ENCODE measurements at regions not wholly inside any gene's neighbourhood (a gene's known extent, or its start where the extent isn't known, plus 50 kb on each side); places are given as distances from the start of the nearest gene placed in this dataset.
"Not testable (repeated sequence)": the region's sequence is repeated elsewhere in the genome, so short reads cannot be mapped to it uniquely, and the experiment has no call there.

DNA sequence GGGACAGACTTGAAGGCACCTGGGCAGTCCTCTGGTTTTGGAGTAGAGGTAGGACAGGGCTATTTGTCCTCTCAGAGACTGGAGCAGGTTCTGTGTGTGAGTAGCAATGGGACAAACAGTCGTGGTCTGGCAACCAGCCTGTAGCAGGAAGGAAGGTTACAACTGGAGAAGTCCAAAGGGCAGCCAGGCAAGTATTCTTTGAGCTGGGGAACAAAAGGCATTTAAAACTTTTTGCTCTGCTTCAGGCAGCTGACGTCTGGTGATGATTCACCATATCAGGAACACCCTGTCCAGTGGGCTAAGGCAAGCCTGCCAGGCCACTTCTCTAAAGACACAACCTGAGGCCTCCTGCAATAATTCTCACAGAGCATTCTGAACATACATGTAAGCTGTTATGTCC, 83.3 kb downstream of the PPIAL4A start:
- H3K27ac ChIP-seq (ENCODE audit: low read depth in 1 of 2, low read length in 1 of 2); H3K27me3 ChIP-seq (ENCODE audit: control insufficient read depth in 3 of 3, insufficient read depth in 3 of 3, low read length in 2 of 3); H3K9me3 ChIP-seq (ENCODE audit: control insufficient read depth in 4 of 4, insufficient read depth in 3 of 4, low read length in 3 of 4); DNase-seq; H3K9ac ChIP-seq (ENCODE audit: insufficient read depth in 1 of 2, low read length in 2 of 2); H3K4me3 ChIP-seq; H3K36me3 ChIP-seq (ENCODE audit: control insufficient read depth in 4 of 4, insufficient read depth in 4 of 4, low read length in 4 of 4); H3K4me1 ChIP-seq (ENCODE audit: control insufficient read depth in 5 of 5, insufficient read depth in 5 of 5, low read length in 5 of 5): not testable (repeated sequence)
- 15 to 25% methylated on average over 1 of the region's 2 CpGs for WGBS, 2 donors
- peak; percentile 34 for ATAC-seq (ENCODE audit: insufficient read depth, low FRiP score)

DNA sequence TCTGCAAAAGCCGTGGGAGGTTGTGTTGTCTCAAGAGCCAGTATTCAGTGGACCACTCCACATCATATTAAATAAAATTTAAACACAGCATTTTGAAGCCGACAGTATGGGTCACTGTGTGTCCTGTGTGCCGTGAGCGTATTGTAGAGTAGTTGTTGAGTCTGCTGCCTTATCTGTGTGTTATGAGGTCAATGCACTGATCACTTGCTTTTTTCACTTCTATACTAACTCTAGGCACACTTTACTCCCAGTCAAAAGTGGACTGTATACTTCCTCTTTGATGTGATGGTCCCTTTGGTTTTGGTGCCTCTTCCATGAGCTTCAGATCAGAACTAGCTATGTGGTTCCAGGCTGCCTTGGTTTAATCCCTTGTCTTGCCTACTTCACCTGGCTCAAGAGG, 84.3 kb downstream of the PPIAL4A start:
- H3K4me3 ChIP-seq; H3K9ac ChIP-seq (ENCODE audit: insufficient read depth in 1 of 2, low read length in 2 of 2); H3K27me3 ChIP-seq (ENCODE audit: control insufficient read depth in 3 of 3, insufficient read depth in 3 of 3, low read length in 2 of 3); H3K9me3 ChIP-seq (ENCODE audit: control insufficient read depth in 4 of 4, insufficient read depth in 3 of 4, low read length in 3 of 4); ATAC-seq (ENCODE audit: insufficient read depth, low FRiP score); H3K36me3 ChIP-seq (ENCODE audit: control insufficient read depth in 4 of 4, insufficient read depth in 4 of 4, low read length in 4 of 4); H3K27ac ChIP-seq (ENCODE audit: low read depth in 1 of 2, low read length in 1 of 2); DNase-seq; H3K4me1 ChIP-seq (ENCODE audit: control insufficient read depth in 5 of 5, insufficient read depth in 5 of 5, low read length in 5 of 5): not testable (repeated sequence)
- WGBS, 2 donors, result 94 to 98% methylated on average over 4 of the region's 4 CpGs

DNA sequence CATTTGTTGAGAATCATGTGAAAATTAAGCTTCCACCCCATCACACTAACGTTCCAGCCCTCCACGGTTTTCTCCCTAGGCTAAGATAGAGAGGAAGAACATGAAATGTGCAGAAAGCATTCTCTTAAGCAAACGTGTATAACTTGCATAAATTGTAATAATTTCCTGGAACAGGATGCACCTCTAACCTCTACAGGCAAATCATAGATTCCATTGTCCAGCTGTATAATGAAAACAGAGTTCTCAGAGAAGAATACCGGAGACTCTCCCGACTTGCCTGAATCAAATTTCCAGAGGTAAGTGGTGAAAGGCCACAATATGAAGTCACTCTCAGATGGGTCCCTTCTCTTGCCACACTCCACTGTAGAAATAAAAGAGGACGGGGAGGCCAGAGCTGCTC, 87.7 kb downstream of the PPIAL4A start:
- not testable (repeated sequence) for ATAC-seq (ENCODE audit: insufficient read depth, low FRiP score); H3K36me3 ChIP-seq (ENCODE audit: control insufficient read depth in 4 of 4, insufficient read depth in 4 of 4, low read length in 4 of 4)
- 52 to 62% methylated on average over 2 of the region's 6 CpGs for WGBS, 2 donors

DNA sequence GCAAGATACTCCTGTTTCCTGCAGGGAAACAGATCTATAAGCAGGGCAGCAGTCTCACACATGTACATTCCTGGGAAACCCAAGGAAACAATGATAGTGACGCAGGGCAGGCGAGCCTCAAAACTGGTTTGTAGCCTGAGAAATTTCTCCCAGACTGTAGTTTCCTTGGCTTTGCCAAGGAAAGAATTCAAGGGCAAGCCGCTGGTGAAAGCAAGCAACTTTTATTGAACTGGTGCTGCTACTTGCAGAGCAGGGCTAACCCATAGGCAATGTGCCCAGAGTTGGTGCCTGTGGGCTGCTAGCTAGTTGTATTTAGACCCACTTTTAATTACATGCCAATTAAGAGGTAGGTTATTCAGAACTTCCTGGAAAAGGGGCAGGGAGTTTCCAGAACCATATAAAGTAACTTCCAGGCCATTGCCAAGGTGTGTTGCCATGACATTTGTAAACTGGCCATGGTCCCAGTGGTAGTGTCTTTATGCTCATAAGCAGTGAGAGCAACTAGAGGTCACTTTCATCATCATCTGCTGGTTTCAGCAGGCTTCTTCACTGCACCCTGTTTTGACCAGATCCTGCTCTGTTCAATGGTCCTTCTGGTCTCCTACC, 92.0 kb downstream of the PPIAL4A start:
- 83 to 89% methylated on average over 3 of the region's 3 CpGs for WGBS, 2 donors
- H3K9ac ChIP-seq (ENCODE audit: insufficient read depth in 1 of 2, low read length in 2 of 2); ATAC-seq (ENCODE audit: insufficient read depth, low FRiP score); DNase-seq; H3K36me3 ChIP-seq (ENCODE audit: control insufficient read depth in 4 of 4, insufficient read depth in 4 of 4, low read length in 4 of 4); H3K9me3 ChIP-seq (ENCODE audit: control insufficient read depth in 4 of 4, insufficient read depth in 3 of 4, low read length in 3 of 4); H3K4me1 ChIP-seq (ENCODE audit: control insufficient read depth in 5 of 5, insufficient read depth in 5 of 5, low read length in 5 of 5); H3K27me3 ChIP-seq (ENCODE audit: control insufficient read depth in 3 of 3, insufficient read depth in 3 of 3, low read length in 2 of 3); H3K27ac ChIP-seq (ENCODE audit: low read depth in 1 of 2, low read length in 1 of 2); H3K4me3 ChIP-seq: not testable (repeated sequence)

More for the DNA sequence above, 87.7 kb downstream of the PPIAL4A start:
- not testable (repeated sequence) for H3K9ac ChIP-seq (ENCODE audit: insufficient read depth in 1 of 2, low read length in 2 of 2); H3K4me1 ChIP-seq (ENCODE audit: control insufficient read depth in 5 of 5, insufficient read depth in 5 of 5, low read length in 5 of 5); H3K4me3 ChIP-seq; H3K27ac ChIP-seq (ENCODE audit: low read depth in 1 of 2, low read length in 1 of 2); H3K9me3 ChIP-seq (ENCODE audit: control insufficient read depth in 4 of 4, insufficient read depth in 3 of 4, low read length in 3 of 4); H3K27me3 ChIP-seq (ENCODE audit: control insufficient read depth in 3 of 3, insufficient read depth in 3 of 3, low read length in 2 of 3); DNase-seq

DNA sequence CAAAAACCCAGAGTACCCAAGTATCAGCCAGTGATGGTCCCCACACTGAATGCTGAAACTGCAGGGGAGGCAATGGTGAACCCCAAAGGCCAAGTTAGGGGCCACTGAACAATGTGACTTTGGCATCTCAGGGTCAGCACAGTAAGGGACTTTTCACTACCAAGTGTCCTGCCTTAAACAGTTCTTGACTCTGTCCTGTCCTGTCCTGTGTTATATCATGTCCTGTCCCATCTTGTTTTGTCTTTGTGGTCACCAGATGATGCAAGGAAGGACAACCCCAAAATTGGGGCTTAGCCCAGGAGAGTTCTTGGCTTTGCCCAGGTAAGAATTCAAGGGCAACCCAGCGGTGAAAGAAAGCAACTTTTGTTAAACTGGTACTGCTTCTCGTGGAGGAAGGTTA, 105.0 kb downstream of the PPIAL4A start:
- not testable (repeated sequence) for H3K9me3 ChIP-seq (ENCODE audit: control insufficient read depth in 4 of 4, insufficient read depth in 3 of 4, low read length in 3 of 4); H3K9ac ChIP-seq (ENCODE audit: insufficient read depth in 1 of 2, low read length in 2 of 2); H3K36me3 ChIP-seq (ENCODE audit: control insufficient read depth in 4 of 4, insufficient read depth in 4 of 4, low read length in 4 of 4); DNase-seq; H3K27ac ChIP-seq (ENCODE audit: low read depth in 1 of 2, low read length in 1 of 2); H3K27me3 ChIP-seq (ENCODE audit: control insufficient read depth in 3 of 3, insufficient read depth in 3 of 3, low read length in 2 of 3); ATAC-seq (ENCODE audit: insufficient read depth, low FRiP score); H3K4me1 ChIP-seq (ENCODE audit: control insufficient read depth in 5 of 5, insufficient read depth in 5 of 5, low read length in 5 of 5); H3K4me3 ChIP-seq
- 84% methylated on average over 2 of the region's 2 CpGs; no CpG with 5 or more reads in 1 of the 2 donors for WGBS, 2 donors

DNA sequence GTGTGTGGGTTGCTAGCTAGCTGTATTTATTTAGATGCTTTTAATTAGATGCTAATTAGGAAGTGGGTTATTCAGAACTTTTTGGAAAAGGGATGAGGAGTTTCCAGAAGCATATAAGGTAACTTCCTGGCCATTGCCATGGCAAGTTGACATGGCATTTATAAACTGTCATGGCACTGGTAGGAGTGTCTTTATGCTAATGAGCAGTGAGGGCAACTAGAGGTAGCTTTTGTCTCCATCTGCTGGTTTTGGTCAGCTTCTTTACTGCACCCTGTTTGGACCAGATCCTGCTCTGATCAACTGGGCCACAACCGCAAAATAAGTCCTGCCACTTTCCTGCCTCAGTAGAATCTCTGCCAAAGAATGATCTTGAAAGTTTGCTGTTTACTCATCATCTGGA, 105.5 kb downstream of the PPIAL4A start:
- not testable (repeated sequence) for H3K4me1 ChIP-seq (ENCODE audit: control insufficient read depth in 5 of 5, insufficient read depth in 5 of 5, low read length in 5 of 5); H3K36me3 ChIP-seq (ENCODE audit: control insufficient read depth in 4 of 4, insufficient read depth in 4 of 4, low read length in 4 of 4); DNase-seq; H3K4me3 ChIP-seq; H3K27me3 ChIP-seq (ENCODE audit: control insufficient read depth in 3 of 3, insufficient read depth in 3 of 3, low read length in 2 of 3); H3K27ac ChIP-seq (ENCODE audit: low read depth in 1 of 2, low read length in 1 of 2); H3K9ac ChIP-seq (ENCODE audit: insufficient read depth in 1 of 2, low read length in 2 of 2); H3K9me3 ChIP-seq (ENCODE audit: control insufficient read depth in 4 of 4, insufficient read depth in 3 of 4, low read length in 3 of 4)
- ATAC-seq (ENCODE audit: insufficient read depth, low FRiP score), result peak; percentile 30
- no CpG with 5 or more reads among the region's 1 CpG for WGBS, 2 donors

DNA sequence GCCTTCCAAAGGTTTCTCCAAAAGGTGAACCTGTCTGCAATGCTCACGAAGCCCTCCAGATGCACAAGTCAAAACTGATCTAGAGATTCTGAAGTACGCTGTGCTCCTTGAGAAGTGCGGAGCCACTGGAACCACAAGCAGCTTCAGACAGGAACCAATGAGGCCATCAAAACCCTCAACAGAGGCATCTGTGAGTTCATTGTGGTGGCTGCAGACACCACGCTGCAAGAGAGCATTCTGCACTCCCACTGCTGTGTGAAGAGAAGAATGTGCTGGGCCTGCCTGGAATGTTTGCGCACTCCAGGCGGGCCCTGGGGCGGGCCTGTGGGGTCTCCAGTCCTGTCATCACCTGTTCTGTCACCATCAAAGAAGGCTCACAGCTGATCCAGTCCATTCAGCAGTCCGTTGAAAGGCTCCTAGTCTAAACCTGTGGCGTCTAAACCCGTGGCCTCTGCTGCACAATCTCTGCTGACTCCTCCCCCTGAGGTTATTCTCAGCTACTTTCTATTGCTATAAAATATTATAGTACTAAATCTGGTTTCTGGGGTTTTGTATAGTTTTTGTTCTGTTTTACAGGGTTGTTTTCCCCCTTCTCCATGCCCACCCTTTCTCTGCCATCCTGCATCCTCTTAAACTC, 111.6 kb downstream of the PPIAL4A start:
- H3K4me3 ChIP-seq; H3K9ac ChIP-seq (ENCODE audit: insufficient read depth in 1 of 2, low read length in 2 of 2); ATAC-seq (ENCODE audit: insufficient read depth, low FRiP score); H3K36me3 ChIP-seq (ENCODE audit: control insufficient read depth in 4 of 4, insufficient read depth in 4 of 4, low read length in 4 of 4); H3K27me3 ChIP-seq (ENCODE audit: control insufficient read depth in 3 of 3, insufficient read depth in 3 of 3, low read length in 2 of 3); H3K27ac ChIP-seq (ENCODE audit: low read depth in 1 of 2, low read length in 1 of 2); H3K4me1 ChIP-seq (ENCODE audit: control insufficient read depth in 5 of 5, insufficient read depth in 5 of 5, low read length in 5 of 5); DNase-seq; H3K9me3 ChIP-seq (ENCODE audit: control insufficient read depth in 4 of 4, insufficient read depth in 3 of 4, low read length in 3 of 4): not testable (repeated sequence)
- WGBS, 2 donors, result 71% methylated on average over 3 of the region's 10 CpGs; no CpG with 5 or more reads in 1 of the 2 donors

DNA sequence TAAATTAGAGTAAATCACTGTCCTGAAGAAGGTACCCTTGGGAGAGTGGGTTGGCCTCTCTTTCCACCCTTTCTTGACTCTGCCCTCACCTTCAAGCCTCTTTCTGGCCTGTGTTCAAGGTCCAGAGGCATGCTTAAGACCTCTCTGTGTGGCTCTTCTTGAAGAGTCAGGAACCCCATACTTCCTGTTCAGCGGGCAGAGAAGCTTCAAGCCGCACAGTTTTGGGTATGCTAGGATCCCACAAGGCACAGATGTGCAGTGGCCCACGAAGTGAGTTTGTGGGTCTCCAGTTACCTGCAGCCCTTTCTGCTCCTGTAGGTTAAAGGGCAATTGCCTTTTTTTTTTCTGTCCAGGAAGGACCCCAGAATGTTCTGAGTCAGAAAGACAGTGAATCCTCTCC, 113.7 kb downstream of the PPIAL4A start:
- not testable (repeated sequence) for H3K4me1 ChIP-seq (ENCODE audit: control insufficient read depth in 5 of 5, insufficient read depth in 5 of 5, low read length in 5 of 5); H3K27me3 ChIP-seq (ENCODE audit: control insufficient read depth in 3 of 3, insufficient read depth in 3 of 3, low read length in 2 of 3); H3K9ac ChIP-seq (ENCODE audit: insufficient read depth in 1 of 2, low read length in 2 of 2); H3K9me3 ChIP-seq (ENCODE audit: control insufficient read depth in 4 of 4, insufficient read depth in 3 of 4, low read length in 3 of 4); H3K36me3 ChIP-seq (ENCODE audit: control insufficient read depth in 4 of 4, insufficient read depth in 4 of 4, low read length in 4 of 4); ATAC-seq (ENCODE audit: insufficient read depth, low FRiP score); H3K27ac ChIP-seq (ENCODE audit: low read depth in 1 of 2, low read length in 1 of 2); DNase-seq; H3K4me3 ChIP-seq
- WGBS, 2 donors, result 21% methylated on average over 1 of the region's 3 CpGs; no CpG with 5 or more reads in 1 of the 2 donors

Data from lung (tissue), 9 donors.